ENCODE measurements at regions not wholly inside any gene's neighbourhood (a gene's known extent, or its start where the extent isn't known, plus 50 kb on each side); places are given as distances from the start of the nearest gene placed in this dataset.

DNA sequence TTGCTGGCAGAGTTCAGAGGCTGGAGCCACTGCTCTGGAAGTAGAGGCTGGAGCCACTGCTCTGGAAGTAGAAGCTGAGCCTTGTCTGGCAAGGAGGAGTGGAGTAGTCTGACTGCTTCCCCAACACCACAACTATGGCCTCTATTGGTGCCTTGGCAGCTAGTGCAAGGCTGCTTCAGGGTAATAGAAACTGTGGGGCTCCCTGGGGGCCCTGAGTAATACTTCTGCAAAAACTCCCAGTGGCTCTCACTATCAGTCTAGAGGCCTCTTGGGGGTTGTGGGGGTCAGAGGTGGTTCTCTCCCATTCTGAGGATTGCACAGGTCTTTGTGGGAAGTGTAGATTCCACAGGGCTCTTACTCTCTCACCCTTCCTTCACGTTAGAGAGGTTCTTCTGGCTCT, 629.0 kb upstream of the PTPRD start:
- H3K27ac ChIP-seq (ENCODE audit: extremely low read depth, low read depth, low read length): no peak overlapping the region
- TF ChIP-seq, protein P1, sequence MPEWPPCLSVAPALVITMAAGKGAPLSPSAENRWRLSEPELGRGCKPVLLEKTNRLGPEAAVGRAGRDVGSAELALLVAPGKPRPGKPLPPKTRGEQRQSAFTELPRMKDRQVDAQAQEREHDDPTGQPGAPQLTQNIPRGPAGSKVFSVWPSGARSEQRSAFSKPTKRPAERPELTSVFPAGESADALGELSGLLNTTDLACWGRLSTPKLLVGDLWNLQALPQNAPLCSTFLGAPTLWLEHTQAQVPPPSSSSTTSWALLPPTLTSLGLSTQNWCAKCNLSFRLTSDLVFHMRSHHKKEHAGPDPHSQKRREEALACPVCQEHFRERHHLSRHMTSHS (tag by site-specific recombination; IDR thresholded peaks at IDR 0.05): no peak
- TF ChIP-seq ZNF561 (tag by site-specific recombination; IDR thresholded peaks at IDR 0.05; ENCODE audit: borderline replicate concordance): no peak
- TF ChIP-seq ZNF654 (tag by site-specific recombination; IDR thresholded peaks at IDR 0.05; ENCODE audit: low read depth): no peak
- TF ChIP-seq, protein P2, sequence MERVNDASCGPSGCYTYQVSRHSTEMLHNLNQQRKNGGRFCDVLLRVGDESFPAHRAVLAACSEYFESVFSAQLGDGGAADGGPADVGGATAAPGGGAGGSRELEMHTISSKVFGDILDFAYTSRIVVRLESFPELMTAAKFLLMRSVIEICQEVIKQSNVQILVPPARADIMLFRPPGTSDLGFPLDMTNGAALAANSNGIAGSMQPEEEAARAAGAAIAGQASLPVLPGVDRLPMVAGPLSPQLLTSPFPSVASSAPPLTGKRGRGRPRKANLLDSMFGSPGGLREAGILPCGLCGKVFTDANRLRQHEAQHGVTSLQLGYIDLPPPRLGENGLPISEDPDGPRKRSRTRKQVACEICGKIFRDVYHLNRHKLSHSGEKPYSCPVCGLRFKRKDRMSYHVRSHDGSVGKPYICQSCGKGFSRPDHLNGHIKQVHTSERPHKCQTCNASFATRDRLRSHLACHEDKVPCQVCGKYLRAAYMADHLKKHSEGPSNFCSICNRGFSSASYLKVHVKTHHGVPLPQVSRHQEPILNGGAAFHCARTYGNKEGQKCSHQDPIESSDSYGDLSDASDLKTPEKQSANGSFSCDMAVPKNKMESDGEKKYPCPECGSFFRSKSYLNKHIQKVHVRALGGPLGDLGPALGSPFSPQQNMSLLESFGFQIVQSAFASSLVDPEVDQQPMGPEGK (tag by site-specific recombination; IDR thresholded peaks at IDR 0.05): no peak
- TF ChIP-seq, protein P3, sequence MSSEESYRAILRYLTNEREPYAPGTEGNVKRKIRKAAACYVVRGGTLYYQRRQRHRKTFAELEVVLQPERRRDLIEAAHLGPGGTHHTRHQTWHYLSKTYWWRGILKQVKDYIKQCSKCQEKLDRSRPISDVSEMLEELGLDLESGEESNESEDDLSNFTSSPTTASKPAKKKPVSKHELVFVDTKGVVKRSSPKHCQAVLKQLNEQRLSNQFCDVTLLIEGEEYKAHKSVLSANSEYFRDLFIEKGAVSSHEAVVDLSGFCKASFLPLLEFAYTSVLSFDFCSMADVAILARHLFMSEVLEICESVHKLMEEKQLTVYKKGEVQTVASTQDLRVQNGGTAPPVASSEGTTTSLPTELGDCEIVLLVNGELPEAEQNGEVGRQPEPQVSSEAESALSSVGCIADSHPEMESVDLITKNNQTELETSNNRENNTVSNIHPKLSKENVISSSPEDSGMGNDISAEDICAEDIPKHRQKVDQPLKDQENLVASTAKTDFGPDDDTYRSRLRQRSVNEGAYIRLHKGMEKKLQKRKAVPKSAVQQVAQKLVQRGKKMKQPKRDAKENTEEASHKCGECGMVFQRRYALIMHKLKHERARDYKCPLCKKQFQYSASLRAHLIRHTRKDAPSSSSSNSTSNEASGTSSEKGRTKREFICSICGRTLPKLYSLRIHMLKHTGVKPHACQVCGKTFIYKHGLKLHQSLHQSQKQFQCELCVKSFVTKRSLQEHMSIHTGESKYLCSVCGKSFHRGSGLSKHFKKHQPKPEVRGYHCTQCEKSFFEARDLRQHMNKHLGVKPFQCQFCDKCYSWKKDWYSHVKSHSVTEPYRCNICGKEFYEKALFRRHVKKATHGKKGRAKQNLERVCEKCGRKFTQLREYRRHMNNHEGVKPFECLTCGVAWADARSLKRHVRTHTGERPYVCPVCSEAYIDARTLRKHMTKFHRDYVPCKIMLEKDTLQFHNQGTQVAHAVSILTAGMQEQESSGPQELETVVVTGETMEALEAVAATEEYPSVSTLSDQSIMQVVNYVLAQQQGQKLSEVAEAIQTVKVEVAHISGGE (tag by site-specific recombination; conservative IDR thresholded peaks at IDR 0.05; ENCODE audit: low read depth): no peak
- TF ChIP-seq, protein P4, sequence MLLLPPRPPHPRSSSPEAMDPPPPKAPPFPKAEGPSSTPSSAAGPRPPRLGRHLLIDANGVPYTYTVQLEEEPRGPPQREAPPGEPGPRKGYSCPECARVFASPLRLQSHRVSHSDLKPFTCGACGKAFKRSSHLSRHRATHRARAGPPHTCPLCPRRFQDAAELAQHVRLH (tag by site-specific recombination; IDR thresholded peaks at IDR 0.05): no peak
- no peak for TF ChIP-seq ZNF768 (tag by site-specific recombination; IDR thresholded peaks at IDR 0.05)
- TF ChIP-seq, protein P5, sequence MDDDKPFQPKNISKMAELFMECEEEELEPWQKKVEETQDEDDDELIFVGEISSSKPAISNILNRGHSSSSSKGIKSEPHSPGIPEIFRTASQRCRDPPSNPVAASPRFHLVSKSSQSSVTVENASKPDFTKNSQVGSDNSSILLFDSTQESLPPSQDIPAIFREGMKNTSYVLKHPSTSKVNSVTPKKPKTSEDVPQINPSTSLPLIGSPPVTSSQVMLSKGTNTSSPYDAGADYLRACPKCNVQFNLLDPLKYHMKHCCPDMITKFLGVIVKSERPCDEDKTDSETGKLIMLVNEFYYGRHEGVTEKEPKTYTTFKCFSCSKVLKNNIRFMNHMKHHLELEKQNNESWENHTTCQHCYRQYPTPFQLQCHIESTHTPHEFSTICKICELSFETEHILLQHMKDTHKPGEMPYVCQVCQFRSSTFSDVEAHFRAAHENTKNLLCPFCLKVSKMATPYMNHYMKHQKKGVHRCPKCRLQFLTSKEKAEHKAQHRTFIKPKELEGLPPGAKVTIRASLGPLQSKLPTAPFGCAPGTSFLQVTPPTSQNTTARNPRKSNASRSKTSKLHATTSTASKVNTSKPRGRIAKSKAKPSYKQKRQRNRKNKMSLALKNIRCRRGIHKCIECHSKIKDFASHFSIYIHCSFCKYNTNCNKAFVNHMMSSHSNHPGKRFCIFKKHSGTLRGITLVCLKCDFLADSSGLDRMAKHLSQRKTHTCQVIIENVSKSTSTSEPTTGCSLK (tag by site-specific recombination; IDR thresholded peaks at IDR 0.05): no peak
- TF ChIP-seq SP7 (tag by site-specific recombination; IDR thresholded peaks at IDR 0.05): no peak
- TF ChIP-seq ZNF776 (tag by site-specific recombination; IDR thresholded peaks at IDR 0.05; ENCODE audit: borderline replicate concordance): no peak
- TF ChIP-seq, protein P6, sequence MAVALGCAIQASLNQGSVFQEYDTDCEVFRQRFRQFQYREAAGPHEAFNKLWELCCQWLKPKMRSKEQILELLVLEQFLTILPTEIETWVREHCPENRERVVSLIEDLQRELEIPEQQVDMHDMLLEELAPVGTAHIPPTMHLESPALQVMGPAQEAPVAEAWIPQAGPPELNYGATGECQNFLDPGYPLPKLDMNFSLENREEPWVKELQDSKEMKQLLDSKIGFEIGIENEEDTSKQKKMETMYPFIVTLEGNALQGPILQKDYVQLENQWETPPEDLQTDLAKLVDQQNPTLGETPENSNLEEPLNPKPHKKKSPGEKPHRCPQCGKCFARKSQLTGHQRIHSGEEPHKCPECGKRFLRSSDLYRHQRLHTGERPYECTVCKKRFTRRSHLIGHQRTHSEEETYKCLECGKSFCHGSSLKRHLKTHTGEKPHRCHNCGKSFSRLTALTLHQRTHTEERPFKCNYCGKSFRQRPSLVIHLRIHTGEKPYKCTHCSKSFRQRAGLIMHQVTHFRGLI (tag by site-specific recombination; IDR thresholded peaks at IDR 0.05): no peak
- TF ChIP-seq, protein P7, sequence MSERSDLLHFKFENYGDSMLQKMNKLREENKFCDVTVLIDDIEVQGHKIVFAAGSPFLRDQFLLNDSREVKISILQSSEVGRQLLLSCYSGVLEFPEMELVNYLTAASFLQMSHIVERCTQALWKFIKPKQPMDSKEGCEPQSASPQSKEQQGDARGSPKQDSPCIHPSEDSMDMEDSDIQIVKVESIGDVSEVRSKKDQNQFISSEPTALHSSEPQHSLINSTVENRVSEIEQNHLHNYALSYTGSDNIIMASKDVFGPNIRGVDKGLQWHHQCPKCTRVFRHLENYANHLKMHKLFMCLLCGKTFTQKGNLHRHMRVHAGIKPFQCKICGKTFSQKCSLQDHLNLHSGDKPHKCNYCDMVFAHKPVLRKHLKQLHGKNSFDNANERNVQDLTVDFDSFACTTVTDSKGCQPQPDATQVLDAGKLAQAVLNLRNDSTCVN (tag by site-specific recombination; optimal IDR thresholded peaks at IDR 0.05): no peak
- TF ChIP-seq YY1 (tag by site-specific recombination; IDR thresholded peaks at IDR 0.05): no peak
- TF ChIP-seq GLI4 (tag by site-specific recombination; IDR thresholded peaks at IDR 0.05): no peak
- no peaks in the 10 kb centered on the region for H3K36me3 ChIP-seq (ENCODE audit: control insufficient read depth in 2 of 2, insufficient read depth in 1 of 2, low read length in 2 of 2)
- ChIA-PET POLR2A (no interaction called here), CTCF (no interaction called here)
- no peaks in the 10 kb centered on the region for H3K9me3 ChIP-seq (ENCODE audit: control insufficient read depth, insufficient read depth, low read depth, low read length)
- no peak overlapping the region for H3K4me3 ChIP-seq (ENCODE audit: low read depth, low read length)
- H3K4me1 ChIP-seq (ENCODE audit: control insufficient read depth, insufficient read depth, low read length): no peaks in the 10 kb centered on the region

Measured in HEK293 (cell line).